H1 (cell line): ENCODE measurements at regions not wholly inside any gene's neighbourhood (a gene's known extent, or its start where the extent isn't known, plus 50 kb on each side); places are given as distances from the start of the nearest gene placed in this dataset.

ENCODE experiments used
- CBX5 ChIP-seq: fragments of 300-800, 300-1000 bp; sonication (generic); IDR thresholded peaks from 2 replicates; pipeline ENCODE4 v1.7.1; 2016; ENCODE audit warnings: antibody characterized with exemption, low read length, low read depth
- CEBPB ChIP-seq: IDR thresholded peaks from 2 replicates; pipeline ENCODE4 v1.6.1; 2012; ENCODE audit warnings: low read depth, low read length
- CHD2 ChIP-seq: IDR thresholded peaks from 2 replicates; pipeline ENCODE4 v1.6.1; 2012; ENCODE audit warnings: low read length, improper control_type of control experiment
- EZH2 ChIP-seq: fragments of 200-600 bp; sonication (generic); IDR thresholded peaks from 2 replicates; pipeline ENCODE4 v1.7.1; 2012; ENCODE audit warnings: low read depth, mild to moderate bottlenecking, moderate library complexity, low read length, inconsistent platforms; ENCODE audit not compliant: severe bottlenecking
- MAX ChIP-seq: IDR thresholded peaks from 2 replicates; pipeline ENCODE4 v1.6.1; 2012; ENCODE audit warnings: inconsistent platforms
- POLR2AphosphoS5 ChIP-seq: IDR thresholded peaks from 2 replicates; pipeline ENCODE4 v1.6.1; 2011; ENCODE audit warnings: low read depth, low read length
- SAP30 ChIP-seq: fragments of 300-600 bp; sonication (generic); IDR thresholded peaks from 2 replicates; pipeline ENCODE4 v1.7.1; 2012; ENCODE audit warnings: low read length, moderate library complexity, mild to moderate bottlenecking, inconsistent platforms; ENCODE audit not compliant: insufficient read depth, insufficient replicate concordance
- SP1 ChIP-seq: IDR thresholded peaks from 2 replicates; pipeline ENCODE4 v1.6.1; 2011; ENCODE audit warnings: low read depth, low read length
- SP2 ChIP-seq: IDR thresholded peaks from 2 replicates; pipeline ENCODE4 v1.6.1; 2012; ENCODE audit warnings: mild to moderate bottlenecking, low read length, inconsistent platforms
- SRF ChIP-seq: IDR thresholded peaks from 2 replicates; pipeline ENCODE4 v1.6.1; 2011; ENCODE audit warnings: mild to moderate bottlenecking, low read depth, low read length, moderate library complexity
- TEAD4 ChIP-seq: IDR thresholded peaks from 2 replicates; pipeline ENCODE4 v1.6.1; 2012; ENCODE audit warnings: low read depth, low read length, inconsistent platforms, mixed read lengths
- TF ChIP-seq, protein P1 (sequence below), 3 experiments: IDR thresholded peaks; 1 replicate in 2 of 3; 2 replicates in 1 of 3; pipeline versions ENCODE4 v1.5.1 to v1.6.1; 2011; ENCODE audit warnings: low read length in 3 of 3, mild to moderate bottlenecking in 3 of 3, inconsistent platforms in 2 of 3, low read depth in 1 of 3, moderate library complexity in 1 of 3; ENCODE audit not compliant: insufficient read depth in 1 of 3; ENCODE audit errors: control extremely low read depth in 1 of 3

- TF ChIP-seq CEBPB (no peak), SAP30 (no peak), EZH2 (no peak), CHD2 (no peak), TEAD4 (no peak), CBX5 (no peak), SRF (no peak), SP2 (no peak), SP1 (no peak), POLR2AphosphoS5 (no peak), MAX (no peak)
- TF ChIP-seq, protein P1, sequence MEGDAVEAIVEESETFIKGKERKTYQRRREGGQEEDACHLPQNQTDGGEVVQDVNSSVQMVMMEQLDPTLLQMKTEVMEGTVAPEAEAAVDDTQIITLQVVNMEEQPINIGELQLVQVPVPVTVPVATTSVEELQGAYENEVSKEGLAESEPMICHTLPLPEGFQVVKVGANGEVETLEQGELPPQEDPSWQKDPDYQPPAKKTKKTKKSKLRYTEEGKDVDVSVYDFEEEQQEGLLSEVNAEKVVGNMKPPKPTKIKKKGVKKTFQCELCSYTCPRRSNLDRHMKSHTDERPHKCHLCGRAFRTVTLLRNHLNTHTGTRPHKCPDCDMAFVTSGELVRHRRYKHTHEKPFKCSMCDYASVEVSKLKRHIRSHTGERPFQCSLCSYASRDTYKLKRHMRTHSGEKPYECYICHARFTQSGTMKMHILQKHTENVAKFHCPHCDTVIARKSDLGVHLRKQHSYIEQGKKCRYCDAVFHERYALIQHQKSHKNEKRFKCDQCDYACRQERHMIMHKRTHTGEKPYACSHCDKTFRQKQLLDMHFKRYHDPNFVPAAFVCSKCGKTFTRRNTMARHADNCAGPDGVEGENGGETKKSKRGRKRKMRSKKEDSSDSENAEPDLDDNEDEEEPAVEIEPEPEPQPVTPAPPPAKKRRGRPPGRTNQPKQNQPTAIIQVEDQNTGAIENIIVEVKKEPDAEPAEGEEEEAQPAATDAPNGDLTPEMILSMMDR (IDR thresholded peaks at IDR 0.05; ENCODE audit: control extremely low read depth in 1 of 3, insufficient read depth in 1 of 3, low read depth in 1 of 3, low read length in 3 of 3) = no peak
Measured at GRCh38 chr12:13880613-13881012, 100.8 kb downstream of the GRIN2B start.
